Kidney (tissue), 13 donors: ENCODE measurements at regions not wholly inside any gene's neighbourhood (a gene's known extent, or its start where the extent isn't known, plus 50 kb on each side); places are given as distances from the start of the nearest gene placed in this dataset.
"Not testable (repeated sequence)": the region's sequence is repeated elsewhere in the genome, so short reads cannot be mapped to it uniquely, and the experiment has no call there.

ENCODE experiments used
- DNase-seq, 5 donors: peaks; one replicate each; pipeline ENCODE4 v3.0.0-alpha.2; 2013 to 2020
- FAIRE-seq: peaks from 2 replicates; lab custom pipeline; 2012; peaks lifted over from hg19 to GRCh38; lab: Jason Lieb, UNC
- H3K27ac ChIP-seq, 2 donors: one replicate each; pipeline ENCODE4 v1.7.0; 2013; ENCODE audit warnings: low read depth in 2 of 2, low read length in 2 of 2, inconsistent platforms in 1 of 2
- H3K27me3 ChIP-seq: one replicate; pipeline ENCODE4 v1.7.1; 2013; ENCODE audit warnings: low read length, inconsistent platforms; ENCODE audit not compliant: control insufficient read depth, insufficient read depth
- H3K36me3 ChIP-seq, 3 donors: one replicate each; pipeline versions ENCODE4 v1.7.0 to v1.7.1; 2013; ENCODE audit warnings: low read length in 3 of 3, control low read depth in 1 of 3, inconsistent platforms in 1 of 3; ENCODE audit not compliant: insufficient read depth in 3 of 3, control insufficient read depth in 2 of 3
- H3K4me1 ChIP-seq, 3 donors: one replicate each; pipeline versions ENCODE4 v1.7.0 to v1.7.1; 2013; ENCODE audit warnings: low read length in 3 of 3, inconsistent platforms in 1 of 3, low read depth in 1 of 3; ENCODE audit not compliant: control insufficient read depth in 2 of 3, insufficient read depth in 2 of 3
- H3K4me3 ChIP-seq, 3 donors: one replicate each; pipeline versions ENCODE4 v1.7.0 to v1.8.1; 2013; ENCODE audit warnings: low read length in 3 of 3, control low read depth in 1 of 3, inconsistent platforms in 1 of 3
- H3K9ac ChIP-seq, 3 donors: one replicate each; pipeline versions ENCODE4 v1.7.0 to v1.7.1; 2013; ENCODE audit warnings: low read length in 3 of 3, control low read depth in 1 of 3, inconsistent platforms in 1 of 3
- H3K9me3 ChIP-seq, 3 donors: one replicate each; pipeline versions ENCODE4 v1.7.0 to v1.7.1; 2013; ENCODE audit warnings: low read length in 3 of 3, control low read depth in 1 of 3, inconsistent platforms in 1 of 3; ENCODE audit not compliant: control insufficient read depth in 2 of 3, insufficient read depth in 1 of 3
- CTCF ChIP-seq: IDR thresholded peaks from 3 replicates; pipeline ENCODE4 v1.5.1; 2012; ENCODE audit warnings: mild to moderate bottlenecking, moderate library complexity, borderline replicate concordance; ENCODE audit not compliant: insufficient read depth; ENCODE audit errors: extremely low read depth
- intact Hi-C: fragments of 100-400 bp; cut with DNase I; formaldehyde crosslinking; loops from one replicate; pipeline ENCODE4 v1.11.1; 2022
- donor health status: control.
- donor health status: control.
- donor health status: control.
- donor health status: control.
- donor health status: control.
- donor health status: DM: yes; HTN: yes; CAD: no.
- donor health status: Normal renal cell carcinoma (clear cell type).

- no peak for TF ChIP-seq CTCF
- Histone ChIP-seq H3K4me1 (no peaks in the 10 kb centered on the region), H3K27ac (no peak overlapping the region), H3K9me3 (no peaks in the 10 kb centered on the region), H3K4me3 (no peak overlapping the region), H3K27me3 (no peaks in the 10 kb centered on the region), H3K9ac (no peak overlapping the region), H3K36me3 (no peaks in the 10 kb centered on the region)
- no peak for FAIRE-seq
- DNase-seq = peak in 4 of 5 donors; percentile 51 to 66 (median 54)
- intact Hi-C loops = no loop called here
Observed at GRCh38 chr2:4979111-4979510, 713.1 kb upstream of the SOX11 start.

- no peak overlapping the region for H3K4me3 ChIP-seq
- no peaks in the 10 kb centered on the region for H3K36me3 ChIP-seq
- intact Hi-C loops = no loop called here
- H3K4me1 ChIP-seq = no peaks in the 10 kb centered on the region
- no peak overlapping the region for H3K27ac ChIP-seq
- no peak for FAIRE-seq
- H3K9me3 ChIP-seq = no peaks in the 10 kb centered on the region
- H3K27me3 ChIP-seq = no peaks in the 10 kb centered on the region
- TF ChIP-seq CTCF = no peak
- H3K9ac ChIP-seq = no peak overlapping the region
- DNase-seq = no peak
Observed at GRCh38 chr2:4980995-4981394, 711.2 kb upstream of the SOX11 start.

GRCh38 chr2:4981802-4982409, 710.3 kb upstream of the SOX11 start:
- Histone ChIP-seq H3K4me3 (no peak overlapping the region), H3K9me3 (no peaks in the 10 kb centered on the region), H3K4me1 (no peaks in the 10 kb centered on the region), H3K27ac (no peak overlapping the region), H3K9ac (no peak overlapping the region), H3K36me3 (no peaks in the 10 kb centered on the region), H3K27me3 (no peaks in the 10 kb centered on the region)
- intact Hi-C loops = no loop called here
- no peak for TF ChIP-seq CTCF
- no peak for DNase-seq
- FAIRE-seq = no peak

GRCh38 chr2:4988444-4988843, 703.7 kb upstream of the SOX11 start:
- intact Hi-C loops = not testable (repeated sequence)

More at GRCh38 chr2:4988444-4988843, 703.7 kb upstream of the SOX11 start:
- H3K9me3 ChIP-seq, DNase-seq, H3K27ac ChIP-seq, FAIRE-seq, H3K4me3 ChIP-seq, H3K9ac ChIP-seq, H3K4me1 ChIP-seq, H3K27me3 ChIP-seq, H3K36me3 ChIP-seq: not testable (repeated sequence)
